ENCODE measurements at regions not wholly inside any gene's neighbourhood (a gene's known extent, or its start where the extent isn't known, plus 50 kb on each side); places are given as distances from the start of the nearest gene placed in this dataset.

DNA sequence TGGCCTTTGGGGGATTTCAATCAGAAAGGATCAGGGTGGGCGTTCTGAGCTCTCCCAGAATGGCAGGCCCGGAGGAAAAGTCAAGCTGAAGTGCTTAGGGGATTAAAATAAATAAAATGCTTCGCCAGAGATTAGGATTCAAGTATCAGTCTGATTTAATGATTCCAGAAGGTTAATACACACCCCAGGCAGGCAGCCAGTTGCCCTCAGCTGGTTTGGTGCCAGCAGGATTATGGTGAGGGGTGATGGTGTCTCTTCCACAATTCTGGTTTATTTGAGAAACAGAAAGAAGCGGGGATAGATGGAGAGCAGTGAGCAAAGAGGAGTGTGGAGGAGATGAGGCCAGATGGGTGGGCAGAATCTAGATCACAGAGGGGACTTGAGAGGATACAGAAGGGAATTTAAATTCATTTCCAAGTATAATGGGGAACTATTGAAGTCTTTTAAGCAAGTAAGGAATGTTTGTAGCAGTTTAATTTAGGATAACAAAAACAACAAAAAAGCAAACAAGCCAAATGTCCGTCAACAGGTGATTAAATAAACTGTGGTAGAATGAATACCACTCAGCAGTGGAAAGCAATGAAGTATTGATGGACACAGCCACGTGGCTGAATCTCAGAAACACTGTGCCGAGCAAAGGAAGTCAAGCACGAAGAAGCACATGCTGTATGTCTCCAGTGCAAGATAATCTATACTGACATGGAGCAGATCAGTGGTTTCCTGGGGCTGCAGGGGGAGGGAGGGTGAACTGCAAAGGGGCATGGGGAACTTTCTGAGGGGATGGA is 297.7 kb downstream of the MSX2 start:
- H3K79me2 ChIP-seq (ENCODE audit: low read length) = no peaks in the 10 kb centered on the region
- H3K27ac ChIP-seq (ENCODE audit: low read length) = no peak overlapping the region
- H2AFZ ChIP-seq (ENCODE audit: low read length) = no peak overlapping the region
- H3K27me3 ChIP-seq (ENCODE audit: low read length) = no peaks in the 10 kb centered on the region
- H3K9me3 ChIP-seq (ENCODE audit: low read length) = no peaks in the 10 kb centered on the region
- H4K20me1 ChIP-seq (ENCODE audit: insufficient read depth, low read depth, low read length) = no peaks in the 10 kb centered on the region
- no peaks in the 10 kb centered on the region for H3K9me2 ChIP-seq (replicated peaks; ENCODE audit: insufficient read depth, low read length)
- DNase-seq = no peak
- H3K4me3 ChIP-seq (ENCODE audit: low read length) = no peak overlapping the region
- H3K4me1 ChIP-seq (ENCODE audit: low read length) = no peaks in the 10 kb centered on the region
- H3K4me2 ChIP-seq (ENCODE audit: low read depth, low read length, poor library complexity, severe bottlenecking) = no peak overlapping the region
- no peak overlapping the region for H3K9ac ChIP-seq (ENCODE audit: low read length)
- no peaks in the 10 kb centered on the region for H3K36me3 ChIP-seq (ENCODE audit: insufficient read depth, low read length)

DNA sequence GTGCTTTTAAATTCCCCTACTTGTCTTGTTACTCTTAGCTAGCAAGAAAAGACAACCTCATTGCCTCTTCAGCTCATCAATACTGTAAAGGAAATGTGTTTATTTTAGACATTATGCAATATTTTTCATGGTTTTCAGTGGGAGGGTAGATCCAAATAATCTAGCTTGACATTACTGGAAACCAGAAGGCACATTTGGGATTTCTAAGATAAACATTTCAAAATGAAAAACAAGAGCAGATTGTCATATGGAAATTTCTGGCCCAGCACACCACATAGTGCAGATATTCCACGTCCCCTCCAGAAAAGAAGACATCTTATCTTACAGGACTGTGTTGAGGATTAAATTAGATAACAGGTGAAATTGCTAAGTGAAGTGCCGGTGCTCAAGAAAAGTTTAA is 296.9 kb downstream of the MSX2 start:
- no peak overlapping the region for H3K4me3 ChIP-seq (ENCODE audit: low read length)
- no peaks in the 10 kb centered on the region for H3K9me3 ChIP-seq (ENCODE audit: low read length)
- H3K27me3 ChIP-seq (ENCODE audit: low read length) = no peaks in the 10 kb centered on the region
- H3K4me1 ChIP-seq (ENCODE audit: low read length) = no peaks in the 10 kb centered on the region
- no peaks in the 10 kb centered on the region for H3K36me3 ChIP-seq (ENCODE audit: insufficient read depth, low read length)
- no peaks in the 10 kb centered on the region for H3K9me2 ChIP-seq (replicated peaks; ENCODE audit: insufficient read depth, low read length)
- no peak overlapping the region for H3K9ac ChIP-seq (ENCODE audit: low read length)
- H2AFZ ChIP-seq (ENCODE audit: low read length) = no peak overlapping the region
- H3K79me2 ChIP-seq (ENCODE audit: low read length) = no peaks in the 10 kb centered on the region
- no peaks in the 10 kb centered on the region for H4K20me1 ChIP-seq (ENCODE audit: insufficient read depth, low read depth, low read length)
- no peak overlapping the region for H3K4me2 ChIP-seq (ENCODE audit: low read depth, low read length, poor library complexity, severe bottlenecking)
- DNase-seq = no peak
- no peak overlapping the region for H3K27ac ChIP-seq (ENCODE audit: low read length)

GRCh38 chr5:175015028-175015685 is 290.8 kb downstream of the MSX2 start:
- no peak overlapping the region for H3K9ac ChIP-seq (ENCODE audit: low read length)
- H3K4me1 ChIP-seq (ENCODE audit: low read length) = no peaks in the 10 kb centered on the region

DNA sequence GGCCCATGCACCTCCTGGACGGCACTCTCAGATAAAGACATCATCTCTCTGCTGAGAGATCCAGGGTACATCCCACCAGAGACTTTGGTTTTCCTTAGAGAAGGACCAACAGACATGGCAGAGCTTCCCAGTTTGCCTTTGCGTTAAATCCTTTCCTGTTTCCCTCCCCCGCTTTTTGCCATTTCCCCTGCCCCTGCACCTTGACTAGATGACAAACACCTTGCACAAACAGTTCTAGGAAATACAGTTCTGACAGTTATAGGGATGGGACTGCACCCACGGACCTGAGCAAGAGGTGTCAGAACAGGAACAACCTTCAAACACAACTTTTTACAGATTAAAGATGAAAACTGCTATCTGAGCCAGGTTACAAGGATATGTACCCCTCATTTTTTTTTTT is 288.9 kb downstream of the MSX2 start:
- Histone ChIP-seq H3K4me2 (ENCODE audit: low read depth, low read length, poor library complexity, severe bottlenecking) (no peak overlapping the region), H3K27me3 (ENCODE audit: low read length) (no peaks in the 10 kb centered on the region), H3K36me3 (ENCODE audit: insufficient read depth, low read length) (no peaks in the 10 kb centered on the region), H3K4me1 (ENCODE audit: low read length) (no peaks in the 10 kb centered on the region), H2AFZ (ENCODE audit: low read length) (no peak overlapping the region), H3K79me2 (ENCODE audit: low read length) (no peaks in the 10 kb centered on the region), H3K27ac (ENCODE audit: low read length) (no peak overlapping the region), H3K9ac (ENCODE audit: low read length) (no peak overlapping the region), H3K9me3 (ENCODE audit: low read length) (no peaks in the 10 kb centered on the region), H3K9me2 (replicated peaks; ENCODE audit: insufficient read depth, low read length) (no peaks in the 10 kb centered on the region), H4K20me1 (ENCODE audit: insufficient read depth, low read depth, low read length) (no peaks in the 10 kb centered on the region), H3K4me3 (ENCODE audit: low read length) (no peak overlapping the region)
- DNase-seq = no peak

More at GRCh38 chr5:175015028-175015685, 290.8 kb downstream of the MSX2 start:
- H3K4me3 ChIP-seq (ENCODE audit: low read length) = no peak overlapping the region
- H3K9me3 ChIP-seq (ENCODE audit: low read length) = no peaks in the 10 kb centered on the region
- H3K27ac ChIP-seq (ENCODE audit: low read length) = no peak overlapping the region
- no peak overlapping the region for H3K4me2 ChIP-seq (ENCODE audit: low read depth, low read length, poor library complexity, severe bottlenecking)
- H3K27me3 ChIP-seq (ENCODE audit: low read length) = no peaks in the 10 kb centered on the region
- no peak overlapping the region for H2AFZ ChIP-seq (ENCODE audit: low read length)
- no peaks in the 10 kb centered on the region for H4K20me1 ChIP-seq (ENCODE audit: insufficient read depth, low read depth, low read length)
- DNase-seq = no peak
- H3K9me2 ChIP-seq (replicated peaks; ENCODE audit: insufficient read depth, low read length) = no peaks in the 10 kb centered on the region
- H3K36me3 ChIP-seq (ENCODE audit: insufficient read depth, low read length) = no peaks in the 10 kb centered on the region
- no peaks in the 10 kb centered on the region for H3K79me2 ChIP-seq (ENCODE audit: low read length)

DNA sequence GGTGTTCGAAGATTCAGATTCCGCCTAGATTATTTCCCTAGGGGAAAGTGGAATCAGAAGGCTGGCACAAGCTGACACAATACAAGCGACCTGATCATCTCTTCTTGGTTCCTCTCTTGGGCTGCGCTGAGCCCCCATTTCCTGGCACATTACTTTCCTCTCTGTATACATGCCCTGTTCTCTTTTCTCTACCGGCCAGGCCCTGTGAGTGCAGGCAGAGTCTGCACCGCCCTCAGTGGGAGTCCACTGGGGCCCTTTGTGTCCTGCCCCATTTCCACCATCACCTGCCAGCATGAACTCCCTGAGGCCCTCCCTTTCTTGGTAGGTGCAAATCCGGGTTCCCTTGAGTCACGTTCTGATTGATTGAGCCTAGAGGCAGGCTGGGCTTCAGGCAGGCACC is 287.9 kb downstream of the MSX2 start:
- H3K9me2 ChIP-seq (replicated peaks; ENCODE audit: insufficient read depth, low read length) = no peaks in the 10 kb centered on the region
- H3K4me1 ChIP-seq (ENCODE audit: low read length) = no peaks in the 10 kb centered on the region
- no peaks in the 10 kb centered on the region for H4K20me1 ChIP-seq (ENCODE audit: insufficient read depth, low read depth, low read length)
- H2AFZ ChIP-seq (ENCODE audit: low read length) = no peak overlapping the region
- DNase-seq = no peak
- no peak overlapping the region for H3K4me3 ChIP-seq (ENCODE audit: low read length)
- H3K9me3 ChIP-seq (ENCODE audit: low read length) = no peaks in the 10 kb centered on the region
- H3K9ac ChIP-seq (ENCODE audit: low read length) = no peak overlapping the region
- no peak overlapping the region for H3K4me2 ChIP-seq (ENCODE audit: low read depth, low read length, poor library complexity, severe bottlenecking)
- H3K27me3 ChIP-seq (ENCODE audit: low read length) = no peaks in the 10 kb centered on the region
- no peaks in the 10 kb centered on the region for H3K36me3 ChIP-seq (ENCODE audit: insufficient read depth, low read length)
- no peaks in the 10 kb centered on the region for H3K79me2 ChIP-seq (ENCODE audit: low read length)
- H3K27ac ChIP-seq (ENCODE audit: low read length) = no peak overlapping the region

- H3K27ac ChIP-seq (ENCODE audit: low read length) = no peak overlapping the region
- H3K27me3 ChIP-seq (ENCODE audit: low read length) = no peaks in the 10 kb centered on the region
- H3K4me2 ChIP-seq (ENCODE audit: low read depth, low read length, poor library complexity, severe bottlenecking) = no peak overlapping the region
- no peaks in the 10 kb centered on the region for H3K79me2 ChIP-seq (ENCODE audit: low read length)
- H4K20me1 ChIP-seq (ENCODE audit: insufficient read depth, low read depth, low read length) = no peaks in the 10 kb centered on the region
- no peak for DNase-seq
- H3K4me1 ChIP-seq (ENCODE audit: low read length) = no peaks in the 10 kb centered on the region
- no peaks in the 10 kb centered on the region for H3K36me3 ChIP-seq (ENCODE audit: insufficient read depth, low read length)
- H3K9me2 ChIP-seq (replicated peaks; ENCODE audit: insufficient read depth, low read length) = no peaks in the 10 kb centered on the region
- H3K9ac ChIP-seq (ENCODE audit: low read length) = no peak overlapping the region
- no peaks in the 10 kb centered on the region for H3K9me3 ChIP-seq (ENCODE audit: low read length)
- H2AFZ ChIP-seq (ENCODE audit: low read length) = no peak overlapping the region
- H3K4me3 ChIP-seq (ENCODE audit: low read length) = no peak overlapping the region
These were observed 279.1 kb downstream of the MSX2 start for GRCh38 chr5:175003531-175003930.

- H3K36me3 ChIP-seq (ENCODE audit: insufficient read depth, low read length) = no peaks in the 10 kb centered on the region
- H4K20me1 ChIP-seq (ENCODE audit: insufficient read depth, low read depth, low read length) = no peaks in the 10 kb centered on the region
- H3K9me2 ChIP-seq (replicated peaks; ENCODE audit: insufficient read depth, low read length) = no peaks in the 10 kb centered on the region
- no peaks in the 10 kb centered on the region for H3K4me1 ChIP-seq (ENCODE audit: low read length)
- no peaks in the 10 kb centered on the region; the same call in 1 of the 2 replicates for H3K27me3 ChIP-seq (ENCODE audit: low read length)
- no peak overlapping the region for H2AFZ ChIP-seq (ENCODE audit: low read length)
- DNase-seq = no peak
- H3K9me3 ChIP-seq (ENCODE audit: low read length) = no peaks in the 10 kb centered on the region
- H3K27ac ChIP-seq (ENCODE audit: low read length) = no peak overlapping the region
- no peak overlapping the region for H3K9ac ChIP-seq (ENCODE audit: low read length)
- no peak overlapping the region for H3K4me2 ChIP-seq (ENCODE audit: low read depth, low read length, poor library complexity, severe bottlenecking)
- no peak overlapping the region for H3K4me3 ChIP-seq (ENCODE audit: low read length)
- H3K79me2 ChIP-seq (ENCODE audit: low read length) = no peaks in the 10 kb centered on the region
These were observed 277.7 kb downstream of the MSX2 start for GRCh38 chr5:175001876-175002645.

DNA sequence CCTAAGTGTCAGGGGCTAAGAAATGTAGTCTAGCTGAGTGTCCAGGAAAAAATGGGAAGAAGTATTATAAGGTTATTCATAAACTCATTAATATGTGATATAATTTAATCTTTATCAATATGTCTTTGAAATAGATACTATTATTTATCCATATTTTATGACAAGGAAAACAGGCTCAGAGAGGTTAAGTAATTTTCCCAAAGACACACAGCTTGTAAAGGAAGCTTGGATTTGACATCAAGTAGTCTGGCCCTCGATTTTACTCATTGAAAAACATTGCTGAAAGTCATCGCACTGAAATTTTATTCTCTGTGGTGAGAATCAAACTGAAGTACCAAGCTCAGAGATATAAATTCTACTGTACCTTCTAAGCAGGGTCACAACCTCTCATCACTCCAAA is 276.9 kb downstream of the MSX2 start:
- Histone ChIP-seq H3K9me2 (replicated peaks; ENCODE audit: insufficient read depth, low read length) (no peaks in the 10 kb centered on the region), H4K20me1 (ENCODE audit: insufficient read depth, low read depth, low read length) (no peaks in the 10 kb centered on the region), H3K36me3 (ENCODE audit: insufficient read depth, low read length) (no peaks in the 10 kb centered on the region), H3K4me2 (ENCODE audit: low read depth, low read length, poor library complexity, severe bottlenecking) (no peak overlapping the region), H3K27ac (ENCODE audit: low read length) (no peak overlapping the region), H2AFZ (ENCODE audit: low read length) (no peak overlapping the region), H3K9me3 (ENCODE audit: low read length) (no peaks in the 10 kb centered on the region), H3K79me2 (ENCODE audit: low read length) (no peaks in the 10 kb centered on the region), H3K4me3 (ENCODE audit: low read length) (no peak overlapping the region), H3K9ac (ENCODE audit: low read length) (no peak overlapping the region), H3K4me1 (ENCODE audit: low read length) (no peaks in the 10 kb centered on the region), H3K27me3 (ENCODE audit: low read length) (no peaks in the 10 kb centered on the region; the same call in 1 of the 2 replicates)
- DNase-seq = no peak
